22Rv1 (cell line): ENCODE measurements at regions not wholly inside any gene's neighbourhood (a gene's known extent, or its start where the extent isn't known, plus 50 kb on each side); places are given as distances from the start of the nearest gene placed in this dataset.
A peak's percentile ranks its signal among the peaks of the same experiment; 100 is the strongest.

Experiments used
- H3K27ac ChIP-seq: fragments of 450-650 bp; 2 replicates; pipeline ENCODE4 v1.5.1; 2017
- CTCF ChIP-seq: fragments of 450-650 bp; IDR thresholded peaks from 2 replicates; pipeline ENCODE4 v1.5.1; 2017; ENCODE audit warnings: mild to moderate bottlenecking
- ZFX ChIP-seq: fragments of 450-650 bp; IDR thresholded peaks from 2 replicates; pipeline ENCODE4 v1.6.1; 2017; ENCODE audit warnings: antibody characterized with exemption, borderline replicate concordance

- peak overlapping the region; percentile 69 for H3K27ac ChIP-seq
- peak; percentile 76 for TF ChIP-seq CTCF
- no peak for TF ChIP-seq ZFX
Measured at GRCh38 chr14:28142400-28143015, 624.1 kb upstream of the FOXG1 start.

GRCh38 chr14:28143316-28143715, 623.3 kb upstream of the FOXG1 start:
- TF ChIP-seq CTCF (no peak), ZFX (no peak)

GRCh38 chr14:28151926-28152325, 614.7 kb upstream of the FOXG1 start:
- no peak overlapping the region for H3K27ac ChIP-seq
- no peak for TF ChIP-seq ZFX
- TF ChIP-seq CTCF, result no peak

More at GRCh38 chr14:28143316-28143715, 623.3 kb upstream of the FOXG1 start:
- no peak overlapping the region for H3K27ac ChIP-seq

- no peak overlapping the region for H3K27ac ChIP-seq
- no peak for TF ChIP-seq CTCF
- TF ChIP-seq ZFX, result no peak
Measured at GRCh38 chr14:28152453-28153044, 614.0 kb upstream of the FOXG1 start.

GRCh38 chr14:28157289-28157869, 609.2 kb upstream of the FOXG1 start:
- TF ChIP-seq CTCF (no peak), ZFX (no peak)

GRCh38 chr14:28157887-28158791, 608.4 kb upstream of the FOXG1 start:
- TF ChIP-seq CTCF (no peak), ZFX (no peak)
- no peak overlapping the region for H3K27ac ChIP-seq

More at GRCh38 chr14:28157289-28157869, 609.2 kb upstream of the FOXG1 start:
- H3K27ac ChIP-seq, result no peak overlapping the region
